ENCODE measurements at regions not wholly inside any gene's neighbourhood (a gene's known extent, or its start where the extent isn't known, plus 50 kb on each side); places are given as distances from the start of the nearest gene placed in this dataset.

DNA sequence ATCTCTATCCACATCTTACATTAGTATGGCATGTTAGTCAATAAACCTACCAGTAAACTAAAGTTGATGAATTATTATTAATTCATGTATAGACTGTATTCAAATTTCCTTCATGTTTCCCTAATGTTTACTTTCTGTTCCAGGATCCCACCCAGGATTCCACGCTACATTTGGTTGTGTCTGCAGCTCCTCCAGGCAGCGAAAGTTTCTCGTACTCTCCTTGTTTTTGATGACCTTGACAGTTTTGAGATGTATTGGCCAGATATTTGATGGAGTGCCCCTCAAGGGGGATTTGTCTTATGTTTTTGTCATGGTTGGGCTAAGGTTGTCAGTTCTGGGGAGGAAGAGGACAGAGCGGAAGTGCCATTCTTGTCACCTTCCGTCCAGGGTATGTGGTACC lies 445.2 kb upstream of the CDH4 start:
- Histone ChIP-seq H3K27me3 (no peaks in the 10 kb centered on the region), H3K4me1 (peaks cover 23% of the 10 kb centered on the region), H4K20me1 (ENCODE audit: low read depth) (no peaks in the 10 kb centered on the region), H3K4me2 (no peak overlapping the region), H3F3A (ENCODE audit: low read depth) (peaks cover 11% of the 10 kb centered on the region), H3K27ac (no peak overlapping the region), H3K9ac (no peak overlapping the region), H3K79me2 (ENCODE audit: low read depth) (no peaks in the 10 kb centered on the region), H3K4me3 (no peak overlapping the region), H3K36me3 (no peaks in the 10 kb centered on the region), H2AFZ (replicated peaks) (no peak overlapping the region), H3K9me3 (ENCODE audit: low read depth) (no peaks in the 10 kb centered on the region)
- peaks cover 4% of the 10 kb centered on the region for H3K9me3 Mint-ChIP-seq
- H3K27ac Mint-ChIP-seq = peak overlapping the region; percentile 13
- TF ChIP-seq EZH2 (IDR thresholded peaks at IDR 0.05) (no peak), EZH2phosphoT487 (IDR thresholded peaks at IDR 0.05) (no peak)
- TF ChIP-seq, protein P1, sequence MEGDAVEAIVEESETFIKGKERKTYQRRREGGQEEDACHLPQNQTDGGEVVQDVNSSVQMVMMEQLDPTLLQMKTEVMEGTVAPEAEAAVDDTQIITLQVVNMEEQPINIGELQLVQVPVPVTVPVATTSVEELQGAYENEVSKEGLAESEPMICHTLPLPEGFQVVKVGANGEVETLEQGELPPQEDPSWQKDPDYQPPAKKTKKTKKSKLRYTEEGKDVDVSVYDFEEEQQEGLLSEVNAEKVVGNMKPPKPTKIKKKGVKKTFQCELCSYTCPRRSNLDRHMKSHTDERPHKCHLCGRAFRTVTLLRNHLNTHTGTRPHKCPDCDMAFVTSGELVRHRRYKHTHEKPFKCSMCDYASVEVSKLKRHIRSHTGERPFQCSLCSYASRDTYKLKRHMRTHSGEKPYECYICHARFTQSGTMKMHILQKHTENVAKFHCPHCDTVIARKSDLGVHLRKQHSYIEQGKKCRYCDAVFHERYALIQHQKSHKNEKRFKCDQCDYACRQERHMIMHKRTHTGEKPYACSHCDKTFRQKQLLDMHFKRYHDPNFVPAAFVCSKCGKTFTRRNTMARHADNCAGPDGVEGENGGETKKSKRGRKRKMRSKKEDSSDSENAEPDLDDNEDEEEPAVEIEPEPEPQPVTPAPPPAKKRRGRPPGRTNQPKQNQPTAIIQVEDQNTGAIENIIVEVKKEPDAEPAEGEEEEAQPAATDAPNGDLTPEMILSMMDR (IDR thresholded peaks at IDR 0.05) = no peak
- peak overlapping the region; percentile 29 for H3K4me3 Mint-ChIP-seq
- peaks cover 26% of the 10 kb centered on the region for H3K4me1 Mint-ChIP-seq
- H3K36me3 Mint-ChIP-seq = no peaks in the 10 kb centered on the region
- peaks cover 9% of the 10 kb centered on the region for H3K27me3 Mint-ChIP-seq (ENCODE audit: insufficient read depth, low read depth)
- no peak for DNase-seq (ENCODE audit: low spot score)

DNA sequence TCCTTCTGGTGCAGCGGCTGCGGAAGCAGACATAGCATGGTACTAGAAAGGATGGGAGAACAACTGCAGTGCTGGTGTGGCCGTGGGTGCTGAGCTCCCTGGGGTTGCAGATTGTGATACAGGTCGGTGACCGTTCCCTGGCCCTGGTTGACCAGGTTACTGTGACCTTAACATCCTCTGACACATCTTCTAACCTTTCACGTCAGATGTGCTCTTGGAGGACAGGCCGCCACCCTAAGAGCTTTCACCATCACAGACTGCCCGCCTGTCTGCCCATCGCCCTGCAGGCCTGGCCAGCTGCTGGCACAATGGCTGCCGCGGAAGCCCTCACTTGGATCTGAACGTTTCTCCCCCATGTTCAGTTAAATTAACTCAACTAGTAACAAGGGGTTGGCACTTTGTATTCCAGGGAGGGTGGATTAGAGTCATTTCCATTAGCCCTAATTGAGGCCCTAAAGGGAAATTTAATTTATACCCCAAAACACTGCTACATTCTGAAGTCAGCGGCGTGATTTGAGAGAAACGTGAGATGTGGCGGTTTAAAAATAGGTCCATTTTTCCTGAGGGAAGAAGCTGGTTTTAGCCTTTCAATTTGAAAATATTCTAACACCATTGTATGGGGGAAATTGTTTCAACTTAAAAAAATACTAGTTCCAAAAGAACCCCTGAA lies 443.9 kb upstream of the CDH4 start:
- H3K4me3 ChIP-seq = no peak overlapping the region
- DNase-seq (ENCODE audit: low spot score) = no peak
- no peaks in the 10 kb centered on the region for H3K27me3 ChIP-seq
- no peak overlapping the region for H2AFZ ChIP-seq (replicated peaks)
- Mint-ChIP-seq H3K27me3 (ENCODE audit: insufficient read depth, low read depth) (peaks cover 9% of the 10 kb centered on the region), H3K9me3 (peaks cover 4% of the 10 kb centered on the region), H3K4me1 (peaks cover 26% of the 10 kb centered on the region), H3K27ac (no peak overlapping the region), H3K4me3 (no peak overlapping the region), H3K36me3 (no peaks in the 10 kb centered on the region)
- H3K36me3 ChIP-seq = no peaks in the 10 kb centered on the region
- no peak overlapping the region for H3K27ac ChIP-seq
- no peaks in the 10 kb centered on the region for H3K9me3 ChIP-seq (ENCODE audit: low read depth)
- TF ChIP-seq, protein P1 (IDR thresholded peaks at IDR 0.05) = no peak
- no peak for TF ChIP-seq EZH2 (IDR thresholded peaks at IDR 0.05)
- TF ChIP-seq EZH2phosphoT487 (IDR thresholded peaks at IDR 0.05) = no peak
- no peaks in the 10 kb centered on the region for H4K20me1 ChIP-seq (ENCODE audit: low read depth)
- no peak overlapping the region for H3K4me2 ChIP-seq
- no peaks in the 10 kb centered on the region for H3K79me2 ChIP-seq (ENCODE audit: low read depth)
- peaks cover 11% of the 10 kb centered on the region for H3F3A ChIP-seq (ENCODE audit: low read depth)
- peaks cover 23% of the 10 kb centered on the region for H3K4me1 ChIP-seq
- H3K9ac ChIP-seq = no peak overlapping the region

- H3K4me3 Mint-ChIP-seq = no peak overlapping the region
- no peak for DNase-seq (ENCODE audit: low spot score)
Observed at GRCh38 chr20:60808701-60809100, 443.4 kb upstream of the CDH4 start.

More at GRCh38 chr20:60808701-60809100, 443.4 kb upstream of the CDH4 start:
- Mint-ChIP-seq H3K4me1 (peaks cover 26% of the 10 kb centered on the region), H3K27ac (no peak overlapping the region), H3K36me3 (no peaks in the 10 kb centered on the region), H3K9me3 (peaks cover 4% of the 10 kb centered on the region), H3K27me3 (ENCODE audit: insufficient read depth, low read depth) (peaks cover 9% of the 10 kb centered on the region)
- Histone ChIP-seq H4K20me1 (ENCODE audit: low read depth) (no peaks in the 10 kb centered on the region), H3K27me3 (no peaks in the 10 kb centered on the region), H3K4me1 (peaks cover 29% of the 10 kb centered on the region), H3K9me3 (ENCODE audit: low read depth) (no peaks in the 10 kb centered on the region), H3F3A (ENCODE audit: low read depth) (peaks cover 14% of the 10 kb centered on the region), H3K36me3 (no peaks in the 10 kb centered on the region), H2AFZ (replicated peaks) (no peak overlapping the region), H3K79me2 (ENCODE audit: low read depth) (no peaks in the 10 kb centered on the region), H3K4me2 (no peak overlapping the region), H3K27ac (no peak overlapping the region), H3K4me3 (no peak overlapping the region), H3K9ac (no peak overlapping the region)
- TF ChIP-seq EZH2 (IDR thresholded peaks at IDR 0.05) (no peak), EZH2phosphoT487 (IDR thresholded peaks at IDR 0.05) (no peak)
- TF ChIP-seq, protein P1 (IDR thresholded peaks at IDR 0.05) = no peak
